Endothelial cell of umbilical vein (primary cell): ENCODE measurements at regions not wholly inside any gene's neighbourhood (a gene's known extent, or its start where the extent isn't known, plus 50 kb on each side); places are given as distances from the start of the nearest gene placed in this dataset.

Source experiments
- BruUV-seq: library from RNA; stranded (reverse); fragments of 400-500 nt; replicated peaks from 2 replicates; lab custom pipeline; 2021; lab: Mats Ljungman, UMichigan
- CTCF ChIA-PET: fragments of 300-600, 350-600 bp; sonication (Branson Sonifier 250); formaldehyde crosslinking; loops from one replicate; lab custom pipeline; 2021; ENCODE audit warnings: antibody characterized with exemption, inconsistent platforms; lab: Charles Lee
- POLR2A ChIA-PET: fragments of 300-600, 350-600 bp; sonication (Branson Sonifier 250); formaldehyde crosslinking; loops from one replicate; lab custom pipeline; 2021; ENCODE audit warnings: antibody characterized with exemption, inconsistent platforms; lab: Charles Lee
- DNase-seq: peaks from one replicate; pipeline ENCODE4 v3.0.0-alpha.2; 2011; ENCODE audit warnings: low read depth, low spot score
- FAIRE-seq: peaks from 2 replicates; lab custom pipeline; 2011; peaks lifted over from hg19 to GRCh38; lab: Jason Lieb, UNC
- H2AFZ ChIP-seq: 2 replicates; pipeline ENCODE4 v1.6.0; 2012; ENCODE audit warnings: low read depth, low read length, control low read depth, inconsistent platforms
- H3K27ac ChIP-seq: 2 replicates; pipeline ENCODE4 v1.5.1; 2011; ENCODE audit warnings: low read depth, mild to moderate bottlenecking, control low read depth, low read length, moderate library complexity; ENCODE audit not compliant: insufficient read depth
- H3K27me3 ChIP-seq, 2 experiments: 2 replicates each; pipeline versions ENCODE4 v1.6.0 to v1.6.1; 2011; ENCODE audit warnings: low read length in 2 of 2, mixed read lengths in 1 of 2; ENCODE audit not compliant: control insufficient read depth in 2 of 2, insufficient read depth in 2 of 2
- H3K36me3 ChIP-seq, 2 experiments: 2 replicates in 1 of 2; 3 replicates in 1 of 2; pipeline ENCODE4 v1.5.1; 2011; ENCODE audit warnings: low read length in 2 of 2, mild to moderate bottlenecking in 1 of 2, moderate library complexity in 1 of 2; ENCODE audit not compliant: control insufficient read depth in 2 of 2, insufficient read depth in 2 of 2; ENCODE audit errors: extremely low read depth in 1 of 2
- H3K4me1 ChIP-seq: 3 replicates; pipeline ENCODE4 v1.5.1; 2011; ENCODE audit warnings: mild to moderate bottlenecking, low read length; ENCODE audit not compliant: control insufficient read depth, insufficient read depth; ENCODE audit errors: extremely low read depth
- H3K4me2 ChIP-seq: 2 replicates; pipeline ENCODE4 v1.6.1; 2011; ENCODE audit warnings: low read length, control low read depth, mixed read lengths; ENCODE audit not compliant: insufficient read depth
- H3K4me3 ChIP-seq, 3 experiments: fragments of 200-600 bp in 1 of 3; sonication (generic), shearing (Covaris generic) in 1 of 3; replicated peaks in 1 of 3; 2 replicates each; pipeline ENCODE4 v1.5.1; 2011 to 2016; ENCODE audit warnings: control low read depth in 3 of 3, low read length in 3 of 3, mild to moderate bottlenecking in 2 of 3, inconsistent platforms in 1 of 3, low read depth in 1 of 3, moderate library complexity in 1 of 3; ENCODE audit not compliant: insufficient read depth in 1 of 3
- H3K79me2 ChIP-seq: 2 replicates; pipeline ENCODE4 v1.6.0; 2012; ENCODE audit warnings: low read length, inconsistent platforms; ENCODE audit not compliant: control insufficient read depth, insufficient read depth
- H3K9ac ChIP-seq: replicated peaks from 2 replicates; pipeline ENCODE3; 2011; ENCODE audit warnings: low read length, control low read depth; ENCODE audit not compliant: insufficient read depth; ENCODE audit errors: extremely low read depth
- H3K9me1 ChIP-seq: replicated peaks from 3 replicates; pipeline ENCODE4 v1.6.0; 2011; ENCODE audit warnings: mild to moderate bottlenecking, low read length; ENCODE audit not compliant: control insufficient read depth, insufficient read depth; ENCODE audit errors: extremely low read depth
- H3K9me3 ChIP-seq: replicated peaks from 2 replicates; pipeline ENCODE4 v1.5.1; 2012; ENCODE audit warnings: low read length, inconsistent platforms; ENCODE audit not compliant: control insufficient read depth, insufficient read depth
- H4K20me1 ChIP-seq: replicated peaks from 2 replicates; pipeline ENCODE3; 2011; ENCODE audit warnings: mild to moderate bottlenecking, low read length; ENCODE audit not compliant: control insufficient read depth, insufficient read depth; ENCODE audit errors: extremely low read depth
- FOS ChIP-seq: IDR thresholded peaks from 2 replicates; pipeline ENCODE4 v1.6.1; 2011; ENCODE audit warnings: mild to moderate bottlenecking, low read length, moderate library complexity, borderline replicate concordance; ENCODE audit not compliant: insufficient read depth
- JUN ChIP-seq: IDR thresholded peaks from 2 replicates; pipeline ENCODE4 v1.6.1; 2011; ENCODE audit warnings: borderline replicate concordance, low read depth; ENCODE audit not compliant: insufficient read length, insufficient read depth
- POLR2A ChIP-seq: IDR thresholded peaks from 2 replicates; pipeline ENCODE4 v1.6.1; 2012; ENCODE audit warnings: low read depth, mild to moderate bottlenecking, control low read depth, low read length
- POLR2AphosphoS5 ChIP-seq: IDR thresholded peaks from 2 replicates; pipeline ENCODE4 v1.6.1; 2012; ENCODE audit warnings: low read depth, mild to moderate bottlenecking, control low read depth, low read length, moderate library complexity; ENCODE audit not compliant: insufficient read depth
- dilution Hi-C: fragments of 300-500 bp; cut with MboI; formaldehyde crosslinking; loops from one replicate; pipeline ENCODE4 v1.15.0; 2019; ENCODE audit warnings: low sequenced_read_pairs; ENCODE audit not compliant: extremely low pct_ligation_motif_present
- intact Hi-C: fragments of 100-400 bp; cut with micrococcal nuclease; formaldehyde crosslinking; loops from one replicate; pipeline ENCODE4 v1.10.0; 2022

- no TSS peak for BruUV-seq
- dilution Hi-C loops (no loop called here), intact Hi-C loops (loop anchor here (5.0 to 10.0 kb wide), 3 partner anchors 113 to 511 kb away; no protein-coding TSS in a partner anchor)
- no peak overlapping the region for H3K4me3 ChIP-seq
- CTCF ChIA-PET = interaction anchor here (1.0 to 1.8 kb wide), 4 partner anchors 8 to 1163 kb away, joined by 3 to 7 read pairs (median 3); no protein-coding TSS in a partner anchor
- H3K79me2 ChIP-seq = no peaks in the 10 kb centered on the region
- no peak overlapping the region for H3K27ac ChIP-seq
- H3K4me1 ChIP-seq = no peaks in the 10 kb centered on the region
- POLR2A ChIA-PET = no interaction called here
- TF ChIP-seq FOS (peak; percentile 63), POLR2AphosphoS5 (no peak)
- no peak overlapping the region for H3K4me2 ChIP-seq
- DNase-seq (peak; percentile 63), FAIRE-seq (peak; percentile 69)
- no peaks in the 10 kb centered on the region for H3K9me3 ChIP-seq
- H2AFZ ChIP-seq = no peak overlapping the region
- H3K27me3 ChIP-seq = no peaks in the 10 kb centered on the region
- H3K36me3 ChIP-seq = no peaks in the 10 kb centered on the region
- no peaks in the 10 kb centered on the region for H4K20me1 ChIP-seq
- H3K9me1 ChIP-seq = no peaks in the 10 kb centered on the region
- no peak overlapping the region for H3K9ac ChIP-seq
These were observed 496.2 kb downstream of the TNS3 start for GRCh38 chr7:47085491-47086275.

- Histone ChIP-seq H3K27ac (no peak overlapping the region), H3K27me3 (no peaks in the 10 kb centered on the region), H3K79me2 (no peaks in the 10 kb centered on the region), H3K9me3 (no peaks in the 10 kb centered on the region), H3K9ac (no peak overlapping the region), H3K36me3 (no peaks in the 10 kb centered on the region), H2AFZ (no peak overlapping the region), H3K9me1 (no peaks in the 10 kb centered on the region), H3K4me3 (no peak overlapping the region), H3K4me2 (no peak overlapping the region), H4K20me1 (no peaks in the 10 kb centered on the region), H3K4me1 (no peaks in the 10 kb centered on the region)
- no peak for FAIRE-seq
- TF ChIP-seq POLR2A (no peak), POLR2AphosphoS5 (no peak), JUN (no peak)
- ChIA-PET POLR2A (no interaction called here), CTCF (interaction anchor here (0.6 to 0.9 kb wide), 2 partner anchors 415 to 1161 kb away, joined by 3 to 5 read pairs; no protein-coding TSS in a partner anchor)
- dilution Hi-C loops (no loop called here), intact Hi-C loops (loop anchor here (10.0 kb wide), 1 partner anchor 509 kb away; no protein-coding TSS in a partner anchor)
- BruUV-seq = no TSS peak
- DNase-seq = no peak
These were observed 498.2 kb downstream of the TNS3 start for GRCh38 chr7:47083476-47084250.
